Activated T-cell treated with anti-CD3 and anti-CD28 coated beads, Interleukin-2, amount 50 U/mL, for 1 hour (primary cell): ENCODE measurements at regions not wholly inside any gene's neighbourhood (a gene's known extent, or its start where the extent isn't known, plus 50 kb on each side); places are given as distances from the start of the nearest gene placed in this dataset.

Experiments
- DNase-seq: peaks from one replicate; pipeline ENCODE4 v3.0.0-alpha.2; 2020

- no peak for DNase-seq
These were observed 173.6 kb upstream of the IER5L start for GRCh38 chr9:129351642-129352145.

DNA sequence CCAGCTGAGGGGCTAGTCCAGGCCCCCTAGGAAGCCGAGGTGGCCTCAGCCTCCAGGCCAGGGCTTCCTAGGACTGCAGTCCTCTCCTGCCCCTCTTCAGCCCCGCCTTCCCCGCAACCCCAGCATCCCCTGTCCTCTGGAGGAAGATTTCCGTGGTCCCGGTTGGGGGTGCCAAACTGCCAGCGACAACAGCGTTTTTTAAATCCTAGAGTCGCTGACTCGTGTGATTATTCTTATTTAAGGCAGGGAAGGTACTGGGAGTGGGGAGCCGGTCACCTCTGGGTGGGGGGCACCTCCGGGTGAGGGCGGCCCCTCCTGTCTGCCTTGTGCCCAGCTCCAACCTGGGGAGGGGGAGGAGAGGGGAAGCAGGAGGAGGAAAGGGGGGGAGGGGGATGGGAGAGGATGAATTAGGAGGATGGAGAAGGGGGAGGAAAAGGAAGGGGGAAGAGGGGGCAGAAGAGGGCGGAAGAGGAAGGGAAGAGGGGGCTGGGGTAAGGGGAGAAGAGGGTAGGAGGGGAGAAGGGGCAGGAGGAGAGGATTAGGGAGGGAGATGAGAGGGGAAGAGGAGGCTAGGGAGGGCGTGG, 173.1 kb upstream of the IER5L start:
- DNase-seq, result no peak

GRCh38 chr9:129350143-129350935, 172.3 kb upstream of the IER5L start:
- no peak for DNase-seq

DNA sequence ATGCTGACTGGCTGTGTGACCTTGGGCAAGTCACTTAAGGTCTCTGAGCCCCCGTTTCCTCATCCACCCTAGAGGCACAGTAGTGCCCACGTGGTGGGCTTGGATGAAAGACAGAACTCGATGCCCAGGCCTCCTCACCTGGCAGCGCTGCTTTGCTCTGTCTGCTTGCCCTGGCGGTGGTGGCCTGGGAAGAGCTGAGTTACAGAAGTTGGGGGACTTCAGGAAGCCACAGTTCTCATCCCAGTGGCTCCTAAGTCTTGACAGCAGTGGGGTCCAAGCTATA, 171.5 kb upstream of the IER5L start:
- no peak for DNase-seq

DNA sequence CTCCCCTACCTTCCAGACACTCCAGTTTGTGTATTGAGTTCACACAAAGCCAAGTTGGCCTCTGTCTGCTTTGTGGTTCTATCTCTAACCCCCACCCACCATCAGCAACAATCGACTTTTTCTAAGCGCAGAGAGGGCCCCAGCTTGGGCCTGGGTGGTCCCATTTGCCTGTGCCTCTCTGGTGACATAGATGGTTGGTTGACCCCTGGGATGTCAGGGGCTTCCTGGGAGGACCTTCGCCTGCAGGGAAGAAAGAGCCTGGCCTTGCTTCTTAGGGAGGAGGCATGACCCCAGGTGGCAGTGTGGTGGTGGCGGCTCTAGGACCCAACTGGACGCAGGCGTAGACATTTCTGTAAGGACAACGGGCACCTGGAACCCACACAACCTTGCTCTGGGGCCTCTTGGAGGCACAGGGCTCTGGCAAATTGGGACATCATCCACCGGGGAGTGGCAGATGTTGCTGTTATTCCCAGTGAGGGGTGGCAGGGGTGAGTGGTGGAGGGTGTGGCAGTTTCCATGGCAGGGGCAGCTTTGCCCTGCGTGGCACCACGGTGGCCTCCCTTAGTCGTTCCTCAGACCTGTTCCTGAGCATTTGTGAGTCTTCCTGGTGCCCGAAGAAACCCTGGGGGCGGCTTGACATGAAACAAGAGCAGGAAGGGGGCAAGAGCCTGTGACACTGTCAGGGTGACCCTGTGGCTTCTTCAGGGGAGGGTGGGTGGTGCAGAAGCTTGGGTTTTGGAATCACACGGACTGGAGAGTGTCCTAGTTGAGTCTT, 171.0 kb upstream of the IER5L start:
- DNase-seq, result no peak

DNA sequence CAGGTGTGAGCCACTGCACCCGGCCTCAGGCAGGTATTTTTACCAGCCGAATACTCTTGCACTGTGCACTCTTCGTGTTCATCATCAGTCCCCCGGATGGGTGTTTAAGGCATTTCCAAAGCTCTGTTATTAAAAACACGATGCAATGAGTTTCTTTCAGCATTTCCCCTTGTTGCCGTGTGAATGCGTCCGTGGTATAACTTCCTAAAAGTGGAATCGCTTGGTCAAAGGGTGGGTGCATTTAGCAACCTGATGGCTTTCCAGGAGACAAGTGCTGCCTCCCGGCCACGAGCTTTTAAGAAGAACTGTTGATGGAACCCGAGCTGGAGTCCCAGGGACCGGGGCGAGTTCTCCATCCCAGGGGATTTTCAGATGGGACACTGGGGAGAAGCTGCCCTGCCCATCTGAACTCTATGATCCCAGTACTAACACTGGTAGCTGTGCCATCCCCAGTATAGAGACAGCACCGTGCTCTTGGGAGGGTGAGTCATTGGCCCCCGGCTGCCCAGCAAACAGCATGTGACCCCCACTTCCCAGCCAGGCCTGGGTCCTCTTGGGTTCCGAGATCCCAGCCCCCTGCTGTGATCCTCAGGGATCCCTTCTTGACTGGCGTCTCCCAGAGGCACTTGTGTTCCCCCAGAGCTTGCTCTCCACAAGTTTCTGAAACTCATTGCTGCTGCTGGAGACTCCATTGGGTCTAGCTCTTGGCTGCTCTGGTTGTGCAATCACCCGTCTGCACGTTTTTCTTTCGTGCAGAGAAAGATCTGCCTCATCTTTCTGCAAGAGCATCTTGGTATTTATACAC, 169.5 kb upstream of the IER5L start:
- no peak for DNase-seq

GRCh38 chr9:129346046-129346445, 168.0 kb upstream of the IER5L start:
- no peak for DNase-seq

GRCh38 chr9:129344641-129345495, 166.8 kb upstream of the IER5L start:
- DNase-seq, result no peak

DNA sequence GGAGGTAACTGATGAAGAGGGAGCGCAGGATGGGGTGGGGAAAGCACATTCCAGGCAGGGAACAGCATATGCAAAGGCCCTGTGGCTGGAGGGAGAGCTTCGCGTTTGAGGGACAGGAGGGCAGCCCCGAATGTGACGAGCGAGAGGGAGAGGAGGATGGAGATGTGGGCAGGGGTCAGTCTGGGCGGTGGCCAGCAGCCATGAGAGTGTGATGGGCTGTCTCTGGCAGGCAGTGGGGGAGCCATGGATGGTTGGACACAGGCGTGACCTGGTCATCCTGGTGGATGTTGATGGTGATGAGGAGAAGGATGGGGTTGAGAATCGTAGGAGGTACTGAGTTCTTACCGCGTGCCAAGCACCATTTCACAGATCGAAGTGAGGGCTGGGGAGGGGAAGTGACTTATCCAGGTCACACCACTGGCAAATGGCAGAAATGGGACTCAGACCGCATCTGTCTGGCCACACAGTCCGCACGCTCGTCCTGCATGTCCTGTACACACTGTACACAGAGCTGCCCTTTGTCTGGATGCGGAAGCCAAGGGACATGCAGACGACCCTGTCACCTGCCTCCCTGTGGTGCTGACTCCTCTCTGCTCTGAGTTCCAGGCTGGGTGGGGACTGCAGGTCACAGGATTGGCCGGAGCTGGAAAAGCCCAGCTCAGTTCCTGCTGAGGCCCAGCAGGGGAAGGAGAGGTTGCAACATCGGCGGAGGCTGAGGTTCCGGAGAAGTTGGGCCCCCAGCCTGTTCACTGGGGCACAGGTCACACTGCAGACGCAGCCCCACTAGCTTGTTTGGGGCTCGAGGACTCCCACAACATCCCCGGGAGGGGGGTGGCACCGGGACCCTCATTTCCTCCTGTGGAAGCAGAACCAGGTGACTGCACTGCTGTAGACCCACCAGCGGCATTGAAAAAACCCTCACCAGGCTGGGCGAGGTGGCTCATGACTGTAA, 165.6 kb upstream of the IER5L start:
- no peak for DNase-seq

GRCh38 chr9:129342591-129343423, 164.7 kb upstream of the IER5L start:
- no peak for DNase-seq

- no peak for DNase-seq
These were observed 163.9 kb upstream of the IER5L start for GRCh38 chr9:129341987-129342348.

DNA sequence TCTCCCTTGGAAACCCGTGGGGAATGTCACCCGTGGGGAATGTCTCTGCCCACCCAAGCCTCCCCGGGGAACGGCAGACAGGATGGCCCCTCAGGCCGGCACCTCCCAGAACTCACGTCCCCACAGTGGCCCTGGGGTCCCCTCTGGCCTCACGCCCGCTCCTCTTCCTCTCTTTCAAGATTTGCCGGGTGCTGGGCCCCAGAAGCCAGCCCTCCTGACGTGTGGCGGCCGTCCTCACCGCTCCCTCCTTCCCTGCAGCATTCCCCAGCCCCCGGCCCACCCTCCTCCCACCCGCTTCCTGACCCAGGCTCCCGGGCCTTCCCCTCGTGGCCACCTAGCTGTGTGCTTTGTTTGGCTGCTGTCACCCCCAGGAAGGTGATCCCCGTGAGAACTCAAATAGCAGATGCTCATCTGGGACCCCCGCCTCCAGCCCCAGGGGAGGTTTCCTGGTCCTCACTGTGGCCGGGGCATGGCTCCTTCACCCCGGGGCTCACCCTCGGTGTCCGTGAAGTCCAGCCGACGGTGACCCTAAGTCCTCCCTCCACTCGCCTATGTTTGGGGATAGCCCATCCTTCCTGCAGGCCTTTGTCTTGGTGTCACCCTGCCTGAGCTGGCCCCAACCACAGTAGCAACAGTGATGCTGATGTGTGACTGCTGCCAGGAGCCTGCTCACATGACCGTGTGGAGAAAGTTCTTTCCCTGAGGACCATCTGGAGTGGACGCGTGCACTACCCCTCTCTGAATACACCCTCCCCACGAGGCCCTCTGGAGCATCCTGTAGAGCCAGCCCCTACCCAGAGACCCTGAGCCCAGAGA, 163.3 kb upstream of the IER5L start:
- DNase-seq, result no peak

DNA sequence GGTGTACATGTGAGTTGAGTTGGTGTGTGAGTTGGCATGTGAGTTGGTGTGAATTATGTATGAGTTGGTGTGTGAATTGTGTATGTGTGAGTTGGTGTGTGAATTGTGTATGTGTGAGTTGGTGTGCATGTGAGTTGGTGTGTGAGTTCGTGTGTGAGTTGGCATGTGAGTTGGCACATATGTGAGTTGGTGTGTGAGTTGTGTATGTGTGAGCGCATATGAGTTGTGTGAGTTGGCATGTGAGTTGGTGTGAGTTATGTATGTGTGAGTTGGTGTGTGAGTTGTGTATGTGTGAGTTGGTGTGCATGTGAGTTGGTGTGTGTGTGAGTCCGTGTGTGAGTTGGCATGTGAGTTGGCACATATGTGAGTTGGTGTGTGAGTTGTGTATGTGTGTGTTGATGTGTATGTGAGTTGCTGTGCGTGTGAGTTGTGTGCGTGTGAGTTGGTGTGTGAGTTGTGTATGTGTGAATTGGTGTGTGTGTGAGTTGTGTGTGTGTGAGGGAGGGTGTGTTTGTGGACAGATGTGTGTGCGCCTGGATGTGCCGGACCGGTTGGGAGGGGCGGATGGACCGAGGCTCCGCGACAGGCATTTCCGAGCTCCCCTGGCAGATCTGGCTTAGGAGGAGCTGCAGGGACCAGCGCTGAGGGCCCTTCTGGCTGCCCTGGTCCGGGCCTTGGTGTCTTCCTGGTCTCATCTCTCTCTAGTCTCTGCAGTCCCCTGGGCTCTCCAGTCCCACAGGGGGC, 162.5 kb upstream of the IER5L start:
- no peak for DNase-seq

DNA sequence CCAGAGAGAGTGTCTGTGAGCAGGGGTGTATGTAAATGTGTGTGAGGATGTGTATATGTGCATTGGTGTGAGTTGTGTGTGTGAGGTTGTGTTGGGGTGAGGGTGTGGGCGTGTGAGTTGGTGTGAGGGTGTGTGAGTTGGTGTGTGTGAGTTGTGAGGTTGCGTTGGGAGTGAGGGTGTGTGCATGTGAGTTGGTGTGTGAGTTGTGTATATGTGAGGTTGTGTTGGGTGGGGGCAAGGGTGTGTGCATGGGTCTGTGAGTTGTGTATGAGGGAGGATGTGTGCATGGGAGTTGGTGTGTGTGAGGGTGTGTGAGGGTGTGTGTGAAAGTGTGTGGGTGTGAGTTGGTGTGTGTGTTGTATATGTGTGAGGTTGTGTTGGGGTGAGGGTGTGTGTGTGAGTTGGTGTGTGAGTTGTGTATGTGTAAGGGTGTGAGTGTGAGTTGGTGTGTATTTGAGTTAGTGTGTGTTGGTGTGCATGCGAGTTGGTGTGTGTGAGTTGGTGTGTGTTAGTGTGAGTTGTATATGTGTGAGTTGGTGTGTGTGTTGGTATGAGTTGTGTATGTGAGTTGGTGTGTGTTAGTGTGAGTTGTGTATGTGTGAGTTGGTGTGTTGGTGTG, 161.6 kb upstream of the IER5L start:
- no peak for DNase-seq

DNA sequence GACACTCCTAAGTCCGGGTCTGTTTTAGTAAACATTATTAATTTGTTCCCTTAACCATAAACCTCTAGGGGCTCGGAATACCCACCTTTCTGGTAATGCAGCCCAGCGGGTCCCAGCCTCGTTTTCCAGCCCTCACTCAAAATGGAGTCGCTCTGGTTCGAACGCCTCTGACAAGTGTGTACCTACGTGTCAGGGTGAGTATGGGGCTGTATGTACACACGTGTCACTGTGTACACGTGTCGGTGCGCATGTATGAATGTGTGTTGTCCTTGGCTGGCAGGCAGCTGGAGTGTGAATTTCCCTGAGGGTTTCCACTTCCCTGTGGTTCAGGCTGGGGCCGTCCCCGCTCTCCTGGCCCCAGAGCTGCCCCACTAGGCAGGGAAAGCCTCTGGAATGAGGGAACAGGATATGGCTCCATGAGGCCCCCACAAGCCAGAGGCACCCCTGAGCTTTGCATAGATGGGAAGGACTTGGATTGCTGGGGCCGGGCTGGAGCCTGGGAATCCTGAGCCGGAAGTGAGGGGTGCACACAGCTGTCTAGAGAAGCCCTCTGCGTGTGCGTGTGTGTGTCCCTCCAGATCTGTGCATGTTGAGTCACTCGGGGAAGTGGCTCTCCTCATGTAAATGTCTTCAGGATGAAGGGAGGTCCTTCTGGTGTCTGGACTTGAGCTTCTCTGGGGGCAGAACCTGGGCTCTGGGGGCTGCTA, 160.8 kb upstream of the IER5L start:
- DNase-seq, result no peak

- no peak for DNase-seq
These were observed 159.5 kb upstream of the IER5L start for GRCh38 chr9:129337336-129338140.
